ACHN (cell line): ENCODE measurements at regions not wholly inside any gene's neighbourhood (a gene's known extent, or its start where the extent isn't known, plus 50 kb on each side); places are given as distances from the start of the nearest gene placed in this dataset.
"Not testable (repeated sequence)": the region's sequence is repeated elsewhere in the genome, so short reads cannot be mapped to it uniquely, and the experiment has no call there.

ENCODE experiments used
- DNase-seq: peaks from one replicate; pipeline ENCODE4 v3.0.0-alpha.2; 2015
- in situ Hi-C: cut with HindIII; loops from 2 replicates; pipeline ENCODE4 v1.10.0; 2017; ENCODE audit warnings: low sequenced_read_pairs, low pct_ligation_motif_present, low pct_unique_long_range_greater_than_20kb

DNA sequence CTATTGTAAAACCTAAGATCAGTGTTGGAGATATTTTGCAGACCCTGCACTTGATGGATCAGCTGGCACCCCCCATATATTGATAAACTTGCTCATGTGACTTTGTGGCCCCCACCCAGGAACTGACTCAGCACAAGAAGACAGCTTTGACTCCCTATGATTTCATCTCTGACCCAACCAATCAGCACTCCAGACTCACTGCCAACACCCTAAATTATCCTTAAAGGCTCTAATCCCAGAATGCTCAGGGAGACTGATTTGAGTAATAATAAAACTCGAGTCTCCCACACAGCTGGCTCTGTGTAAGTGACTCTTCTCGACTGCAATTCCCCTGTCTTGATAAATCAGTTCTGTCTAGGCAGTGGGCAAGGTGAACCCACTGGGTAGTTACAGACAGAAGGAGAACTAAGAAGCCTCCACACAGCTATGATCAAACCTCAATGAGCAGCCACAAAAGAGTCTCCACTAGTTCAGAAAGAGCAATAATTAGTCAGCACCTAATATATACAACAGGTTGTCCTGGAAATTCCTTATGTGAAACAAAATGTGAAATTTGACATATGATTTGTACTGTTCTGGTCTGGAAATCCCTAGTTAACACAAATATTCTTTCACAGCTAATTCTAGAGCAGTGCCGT, 52.2 kb downstream of the ACTL7B start:
- in situ Hi-C loops: no loop called here
- no peak for DNase-seq

DNA sequence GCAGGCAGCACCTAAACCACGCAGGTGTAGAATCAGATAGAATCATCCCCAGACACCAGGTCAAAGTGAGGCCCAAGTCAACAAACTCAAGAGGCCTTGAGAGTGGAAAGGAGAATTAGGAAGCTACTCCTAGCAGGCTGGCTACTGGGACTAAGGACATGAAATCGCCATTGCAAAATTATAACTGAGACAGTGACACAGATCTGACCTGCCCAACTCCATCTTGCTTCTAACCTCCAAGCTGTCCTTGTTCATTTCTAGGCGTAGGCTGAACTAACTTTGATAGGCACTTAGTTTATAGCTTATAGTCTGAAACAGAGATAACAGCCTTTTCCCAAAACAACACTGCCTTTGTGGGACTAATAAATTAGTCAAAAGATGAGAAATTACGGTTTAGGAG, 52.8 kb downstream of the ACTL7B start:
- in situ Hi-C loops: no loop called here
- no peak for DNase-seq

DNA sequence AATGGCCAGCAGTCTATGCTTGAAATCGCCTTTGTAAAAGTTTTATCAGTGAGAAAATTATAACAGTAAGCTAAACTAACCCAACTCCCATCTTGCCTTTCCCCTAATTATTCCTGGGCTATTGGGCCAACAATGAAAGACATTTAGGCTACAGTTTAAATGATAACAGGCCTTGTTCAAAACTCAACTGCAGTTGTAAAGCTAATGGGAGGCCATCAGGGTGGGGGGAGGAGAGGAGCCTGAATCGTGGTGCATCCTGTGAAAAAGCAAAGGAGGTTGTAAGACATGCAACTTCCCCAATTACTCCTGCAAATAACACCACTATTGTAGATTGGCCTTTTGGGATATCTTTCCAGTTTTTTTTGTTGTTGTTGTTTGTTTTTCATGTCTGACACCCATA, 53.8 kb downstream of the ACTL7B start:
- DNase-seq: no peak
- in situ Hi-C loops: no loop called here

DNA sequence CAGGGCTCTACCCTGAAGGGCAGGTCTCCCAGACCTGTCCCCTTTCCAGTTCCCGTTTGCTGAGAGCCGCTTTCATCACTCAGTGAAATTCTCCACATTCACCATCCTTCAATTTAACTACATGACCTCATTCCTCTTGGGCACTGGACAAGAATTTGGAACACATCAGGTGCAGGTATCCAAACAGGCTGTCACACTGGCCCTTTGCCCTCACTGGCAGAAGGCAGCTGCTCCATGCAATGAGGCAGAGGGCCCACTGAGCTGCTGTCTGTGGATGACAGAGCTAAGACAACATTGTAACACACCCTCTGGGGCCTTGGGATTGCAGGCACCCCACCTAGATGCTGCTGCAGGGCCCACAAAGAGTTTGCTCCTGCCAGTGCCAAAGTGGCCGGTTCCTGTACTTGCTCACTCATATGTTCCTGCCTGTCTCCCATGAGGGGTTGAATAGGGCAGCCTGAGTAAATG, 55.1 kb downstream of the ACTL7B start:
- no peak for DNase-seq
- in situ Hi-C loops: no loop called here

DNA sequence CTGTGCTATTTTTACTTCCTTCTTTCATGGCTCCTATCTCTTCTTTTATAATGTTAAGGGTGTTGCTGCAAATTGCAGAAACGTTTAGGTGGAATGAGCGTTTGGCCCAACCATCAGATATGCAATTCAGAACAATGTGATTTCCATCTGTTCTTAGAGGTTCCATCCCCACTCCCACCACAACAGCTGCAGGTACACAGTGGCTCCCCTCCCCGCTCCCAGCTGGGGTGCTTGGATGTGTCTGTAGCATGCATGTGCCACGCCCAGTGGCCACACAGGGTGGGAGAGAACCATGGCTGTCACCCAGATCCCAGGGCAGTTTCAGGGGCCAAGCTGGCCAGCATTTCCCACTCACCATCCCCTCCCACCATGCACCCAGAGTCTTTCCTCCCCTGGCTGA, 62.2 kb downstream of the ACTL7B start:
- no peak for DNase-seq
- in situ Hi-C loops: no loop called here

DNA sequence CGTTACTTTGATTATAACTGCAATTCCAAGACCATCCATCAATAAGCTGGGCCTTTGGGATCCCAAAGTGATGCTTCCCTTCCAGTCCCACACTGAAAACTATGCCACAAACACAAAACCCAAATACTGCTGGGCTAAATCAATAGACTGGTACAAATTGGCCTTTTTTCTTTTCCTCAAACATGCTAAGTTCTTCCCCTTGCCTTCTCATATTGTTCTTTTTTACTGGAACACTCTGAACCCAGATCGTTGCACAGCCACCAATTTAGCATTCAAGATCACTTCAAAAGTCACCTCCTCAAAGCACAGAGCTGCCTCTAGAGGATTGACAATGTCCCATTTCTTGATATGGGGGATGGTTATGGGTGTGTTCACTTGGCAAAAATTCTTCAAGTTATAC, 66.0 kb downstream of the ACTL7B start:
- in situ Hi-C loops: no loop called here
- no peak for DNase-seq

DNA sequence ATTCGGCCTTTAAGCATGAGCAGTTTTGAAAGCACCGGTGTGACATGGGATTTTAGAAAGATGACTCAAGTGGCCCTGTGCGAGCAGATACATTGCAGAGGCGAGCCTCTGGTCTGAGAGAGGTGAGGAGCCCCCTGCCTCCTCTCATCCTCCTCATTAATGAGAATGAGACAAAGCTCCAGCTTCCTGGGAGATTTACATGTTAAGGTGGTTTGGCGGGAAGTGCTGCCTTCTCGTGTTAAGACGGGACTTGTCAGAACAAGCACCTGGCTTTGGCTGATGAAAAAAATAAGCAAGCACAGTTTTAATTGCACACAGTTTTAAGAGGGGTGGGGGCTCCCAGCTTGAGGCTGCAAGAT, 68.1 kb downstream of the ACTL7B start:
- DNase-seq: no peak
- in situ Hi-C loops: no loop called here

DNA sequence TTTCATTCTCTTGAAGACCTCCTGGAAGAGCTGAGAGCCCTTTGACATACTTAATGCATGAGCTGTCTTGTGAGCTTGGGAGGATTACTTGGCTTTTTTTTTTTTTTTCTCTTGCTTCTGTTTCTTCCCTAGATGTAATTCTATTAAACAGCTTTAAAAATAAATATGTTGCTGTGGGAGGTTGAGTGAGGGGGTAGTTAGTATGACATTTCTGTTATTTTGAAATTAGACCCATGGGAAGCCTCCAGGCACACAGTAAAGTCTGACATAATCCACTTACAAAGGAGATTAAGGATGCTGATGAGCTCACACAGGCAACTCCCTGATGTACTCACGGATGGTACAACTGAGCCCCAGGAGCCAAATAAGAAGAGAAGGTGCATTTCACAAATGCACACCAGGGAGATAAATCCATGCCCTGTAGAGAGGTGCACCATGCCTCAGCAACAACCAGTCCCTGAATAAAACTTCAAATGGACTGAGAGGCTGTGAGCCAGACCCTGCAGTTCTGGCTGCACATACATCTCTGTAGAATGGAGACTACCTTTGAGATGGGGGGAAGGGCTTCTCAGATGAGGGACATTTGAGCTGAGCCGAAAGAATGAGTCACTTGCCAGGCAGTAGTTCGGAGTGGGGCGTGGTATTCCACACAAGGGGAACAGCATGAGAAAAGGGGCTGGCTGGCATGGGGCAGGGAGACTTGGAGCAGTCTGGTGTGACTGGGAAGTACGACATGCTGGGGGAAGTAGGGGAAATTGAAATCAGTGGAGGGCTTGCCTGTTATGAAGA, 68.7 kb downstream of the ACTL7B start:
- in situ Hi-C loops: no loop called here
- DNase-seq: peak; percentile 27

DNA sequence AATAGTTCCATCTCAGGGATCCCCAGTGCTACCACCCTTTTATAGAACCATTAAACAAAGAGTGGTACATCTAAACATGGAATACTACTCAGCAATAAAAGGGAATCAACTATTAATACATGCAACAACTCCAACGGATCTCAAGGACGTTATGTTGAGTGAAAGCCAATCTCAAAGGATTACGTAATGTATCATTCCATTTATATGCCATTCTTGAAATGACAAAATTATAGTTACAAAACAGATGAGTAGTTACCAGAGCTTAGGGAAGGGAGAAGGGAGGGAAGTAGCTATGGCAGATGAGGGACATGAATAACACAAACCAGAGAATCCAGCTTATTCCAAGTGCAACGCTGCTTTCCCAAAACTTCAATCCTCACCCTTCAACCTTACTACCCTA, 69.5 kb downstream of the ACTL7B start:
- in situ Hi-C loops: no loop called here
- no peak for DNase-seq

DNA sequence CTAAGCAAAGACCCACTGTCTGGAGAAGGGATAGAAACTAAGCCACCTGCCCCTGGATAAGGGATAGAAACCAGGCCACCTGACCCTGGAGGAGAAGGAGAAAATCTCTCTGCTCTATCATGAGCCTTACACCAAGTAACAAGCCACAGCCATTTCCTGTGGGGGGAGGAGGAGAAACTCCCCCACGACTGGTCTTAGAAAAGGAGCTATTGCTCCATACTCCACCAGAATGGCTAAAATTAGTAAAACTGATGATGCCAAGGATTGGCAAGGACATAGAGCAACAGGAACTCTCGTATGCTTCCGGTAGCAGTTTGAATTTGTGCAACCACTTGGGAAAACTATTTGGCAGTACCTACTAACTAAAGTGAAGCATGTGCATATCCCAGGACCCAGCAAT, 70.8 kb downstream of the ACTL7B start:
- in situ Hi-C loops: no loop called here
- DNase-seq: no peak

DNA sequence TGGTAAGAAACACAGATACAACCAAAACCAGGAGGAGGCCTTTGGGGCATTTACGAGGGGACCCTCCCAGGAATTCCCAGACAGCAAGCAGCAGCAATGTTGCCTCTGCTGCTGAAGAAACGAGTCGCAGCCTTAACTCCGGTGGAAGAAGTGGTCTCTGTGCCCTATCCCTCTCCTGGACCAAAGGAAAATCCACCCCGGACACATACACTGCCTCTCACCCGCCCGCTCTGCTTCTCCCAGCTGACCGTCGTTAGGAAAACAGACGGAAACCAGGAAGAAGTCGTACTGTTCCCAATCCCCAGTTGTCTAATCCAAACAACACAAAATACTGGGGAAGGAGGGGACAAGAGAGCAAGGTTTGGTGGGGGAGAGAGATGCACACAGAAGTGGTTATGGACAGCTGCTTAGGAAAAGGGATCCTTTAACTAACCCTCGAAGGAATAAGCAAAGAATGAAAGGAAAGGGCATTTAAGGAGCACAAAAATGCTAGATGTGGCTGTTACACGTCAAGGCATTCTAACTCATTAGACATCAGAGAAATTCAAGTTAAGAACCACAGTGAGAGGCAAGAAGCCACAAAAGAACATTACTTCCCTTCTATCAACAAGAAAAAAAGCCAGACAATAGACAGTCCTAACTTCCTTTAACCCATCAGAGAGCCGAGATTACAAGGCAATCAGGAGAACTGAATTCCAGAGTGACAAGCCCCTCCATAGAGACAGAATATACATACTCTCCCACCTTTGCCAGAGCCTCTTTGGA, 71.9 kb downstream of the ACTL7B start:
- DNase-seq: no peak
- in situ Hi-C loops: no loop called here

DNA sequence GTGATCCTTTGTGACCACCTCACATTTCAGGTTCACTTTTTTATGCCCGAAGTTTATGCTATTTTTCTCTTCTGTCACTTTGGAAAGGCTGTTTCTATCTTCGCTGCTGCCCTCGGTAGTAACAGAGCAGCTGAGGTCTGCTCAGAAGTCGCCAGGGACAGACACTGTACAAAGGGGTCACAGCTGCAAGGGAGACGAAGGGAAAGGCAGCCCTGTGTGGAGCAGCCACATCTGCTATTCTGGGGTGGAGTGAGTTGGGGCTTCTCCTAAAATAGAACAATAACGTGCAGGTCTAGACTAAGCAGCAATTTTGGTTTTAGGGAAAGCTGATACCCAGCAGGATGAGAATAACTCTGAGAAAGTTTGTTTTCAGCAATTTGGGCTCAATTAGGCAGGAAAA, 72.5 kb downstream of the ACTL7B start:
- no peak for DNase-seq
- in situ Hi-C loops: no loop called here

DNA sequence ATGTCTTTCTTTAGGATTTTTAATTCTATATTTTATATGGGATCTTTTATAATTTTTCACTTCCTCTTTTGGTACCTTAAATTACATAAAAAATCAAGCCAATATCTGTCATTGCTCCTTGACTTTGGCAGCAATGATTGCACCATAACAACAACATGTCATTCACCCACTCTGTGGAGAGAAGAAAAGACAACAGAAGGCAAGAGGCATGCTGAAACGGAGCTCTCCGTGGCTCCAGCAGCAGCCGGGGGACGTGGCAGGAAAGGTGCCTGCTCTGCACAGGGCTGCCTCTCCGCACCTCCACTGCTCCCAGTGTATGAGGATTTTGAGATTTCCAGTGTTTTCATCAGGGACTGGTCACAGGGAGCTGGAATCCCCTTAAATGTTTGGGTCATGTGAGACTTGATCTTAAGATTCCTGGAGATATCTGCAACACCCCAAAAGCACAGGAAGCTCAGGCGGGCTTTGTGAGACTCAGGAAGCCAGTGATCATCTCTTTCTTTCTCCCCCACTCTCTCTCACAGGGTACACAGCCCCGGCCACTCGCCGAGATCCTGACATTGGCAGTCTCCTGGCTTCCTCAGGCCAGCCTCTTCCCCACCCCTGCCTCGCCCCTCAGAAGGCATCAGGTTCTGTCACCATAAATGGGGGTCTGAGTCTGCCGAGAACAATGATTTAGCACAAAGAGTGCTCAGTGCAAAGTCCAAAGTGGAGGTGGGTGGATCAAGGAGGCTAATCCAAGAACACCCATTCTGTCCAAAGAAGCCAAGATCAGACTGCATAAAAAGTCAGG, 74.6 kb downstream of the ACTL7B start:
- in situ Hi-C loops: no loop called here
- DNase-seq: no peak

DNA sequence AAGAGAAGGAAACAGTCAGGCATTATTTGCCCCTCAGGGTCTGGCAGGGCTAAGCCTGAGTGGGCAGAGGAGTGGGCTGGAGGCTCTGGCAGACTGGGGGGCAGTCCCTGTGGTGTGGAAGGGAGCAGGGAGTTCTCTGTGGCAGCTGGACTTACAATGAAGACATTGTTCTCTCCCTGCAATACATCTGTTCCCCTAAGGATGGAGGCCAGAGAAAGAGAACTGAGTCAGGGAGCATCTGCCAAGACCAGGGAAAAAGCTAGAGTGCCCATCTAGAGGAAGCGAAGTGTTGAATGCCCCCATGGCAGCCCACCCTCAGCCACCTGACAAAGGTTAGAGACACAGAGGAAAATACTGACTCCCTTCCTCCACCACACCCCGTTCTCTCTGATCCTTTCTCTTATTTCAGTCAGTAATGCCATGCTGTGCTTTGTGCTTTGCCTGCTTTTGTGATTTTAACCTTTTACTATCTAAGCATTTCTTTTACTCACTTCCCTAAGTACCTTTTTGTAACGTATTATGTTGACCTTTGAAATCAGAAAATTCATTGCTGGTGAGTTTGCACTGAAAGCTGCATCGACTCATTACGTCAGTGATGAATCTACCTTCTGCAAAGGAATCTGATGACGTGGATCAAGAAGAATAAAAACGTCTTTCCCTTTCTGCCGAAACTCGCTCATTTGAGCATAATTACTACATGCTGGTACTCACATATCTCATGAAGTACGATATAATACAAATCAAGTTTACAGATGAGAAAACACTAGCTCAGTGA, 76.0 kb downstream of the ACTL7B start:
- no peak for DNase-seq
- in situ Hi-C loops: no loop called here

DNA sequence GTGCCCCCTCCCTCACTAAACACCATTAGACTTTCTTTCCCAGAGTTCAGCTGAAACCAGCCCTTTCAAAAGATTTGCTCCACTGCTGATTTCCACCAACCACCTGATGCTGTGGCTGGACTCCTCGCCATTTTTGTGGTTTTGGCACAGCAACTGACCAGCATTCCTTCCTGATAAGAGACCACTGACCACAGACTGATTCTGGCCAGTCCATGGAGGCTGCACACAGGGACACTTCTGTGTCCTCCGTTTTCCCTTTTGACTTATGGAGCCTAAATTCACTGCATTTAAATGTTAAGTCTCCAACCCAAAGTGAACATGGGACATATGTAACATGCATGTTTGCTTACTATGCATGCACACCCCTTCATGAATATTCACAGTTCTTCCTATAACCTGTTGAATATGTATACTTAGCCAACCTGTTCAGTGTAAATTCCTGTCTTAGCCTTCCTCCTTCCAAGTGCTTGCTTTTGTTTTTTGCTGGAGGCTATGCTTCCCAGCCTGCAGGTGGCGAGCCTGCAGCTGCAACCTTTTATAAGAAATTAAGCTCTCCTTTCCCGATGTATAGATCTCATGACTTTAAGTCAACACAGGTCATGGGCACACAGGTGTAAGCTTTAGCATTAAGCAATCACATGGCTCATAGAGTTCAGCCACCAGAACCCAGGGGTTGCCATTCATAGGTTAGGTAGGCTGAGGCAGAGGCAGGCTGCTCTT, 78.7 kb downstream of the ACTL7B start:
- in situ Hi-C loops: no loop called here
- DNase-seq: peak; percentile 81

DNA sequence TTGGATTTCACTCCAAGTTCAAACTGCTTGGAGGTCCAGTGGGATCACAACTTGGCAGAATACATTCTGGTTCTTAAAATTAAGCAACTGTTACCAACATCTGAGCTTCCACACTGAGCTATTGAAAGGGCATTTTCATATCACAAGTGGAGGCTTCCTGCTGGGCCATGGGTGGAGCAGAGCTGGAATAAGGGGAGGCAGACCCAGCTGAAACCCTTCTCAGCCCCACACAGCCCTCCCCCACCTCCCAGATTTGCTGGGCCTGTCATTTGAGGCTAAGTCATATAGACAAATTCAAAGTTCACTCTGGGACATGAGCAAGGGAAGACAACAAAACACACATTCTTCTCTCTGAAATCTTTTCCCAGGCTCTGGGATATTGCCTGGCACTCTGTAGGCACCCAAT, 79.9 kb downstream of the ACTL7B start:
- DNase-seq: no peak
- in situ Hi-C loops: no loop called here

DNA sequence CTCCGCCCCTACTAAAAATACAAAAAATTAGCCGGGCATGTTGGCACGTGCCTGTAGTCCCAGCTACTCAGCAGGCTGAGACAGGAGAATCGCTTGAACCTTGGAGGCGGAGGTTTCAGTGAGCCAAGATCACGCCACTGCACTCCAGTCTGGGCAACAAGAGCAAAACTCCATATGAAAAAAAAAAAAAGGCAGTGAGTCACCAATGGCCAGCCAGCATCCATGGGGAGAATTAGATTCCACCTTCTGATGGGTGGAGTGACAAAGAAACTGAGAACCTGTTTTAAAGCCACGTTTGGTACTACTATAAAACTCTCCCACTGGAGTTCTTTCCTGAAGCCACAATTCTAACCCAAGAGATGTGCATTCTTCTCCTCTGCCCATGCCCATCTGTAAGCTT, 81.7 kb downstream of the ACTL7B start:
- in situ Hi-C loops, DNase-seq: not testable (repeated sequence)
